ENCODE measurements at regions not wholly inside any gene's neighbourhood (a gene's known extent, or its start where the extent isn't known, plus 50 kb on each side); places are given as distances from the start of the nearest gene placed in this dataset.

DNA sequence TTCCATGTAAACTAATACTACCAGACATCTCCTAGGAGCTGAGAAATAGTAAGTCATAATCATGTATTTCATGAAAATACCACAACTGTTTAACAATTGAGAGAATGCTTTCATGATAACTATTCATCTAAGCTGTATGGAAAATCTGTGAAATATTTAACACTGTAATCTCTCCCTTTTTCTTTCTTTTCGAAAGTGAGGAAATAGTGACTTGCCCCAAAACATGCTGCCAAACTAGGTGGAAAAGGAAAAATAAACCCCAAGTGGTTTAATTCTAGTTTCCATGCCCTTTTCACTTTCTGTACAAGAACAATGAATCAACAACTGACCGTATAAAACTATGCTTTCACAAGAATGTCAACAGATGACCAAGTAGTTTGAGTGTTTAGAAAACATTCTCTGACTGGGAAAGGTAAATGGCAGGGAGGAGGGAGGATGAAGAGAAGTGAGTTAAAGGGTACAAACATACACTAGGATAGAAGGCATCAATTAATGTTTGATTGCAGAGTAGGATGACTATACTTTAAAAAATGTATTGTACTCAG lies 147.5 kb upstream of the AVPR1A start:
- ChIA-PET CTCF (ENCODE audit: partially characterized antibody) (no interaction called here), POLR2A (ENCODE audit: partially characterized antibody) (no interaction called here)
- no peak overlapping the region for H3K4me3 Mint-ChIP-seq
- Histone ChIP-seq H3K4me1 (ENCODE audit: insufficient read depth, low read length) (no peaks in the 10 kb centered on the region), H3K36me3 (ENCODE audit: insufficient read depth, low read length) (no peaks in the 10 kb centered on the region), H3K4me3 (ENCODE audit: low read length in 2 of 2) (no peak overlapping the region), H3K27me3 (ENCODE audit: insufficient read depth, low read length) (no peaks in the 10 kb centered on the region), H3K27ac (ENCODE audit: low read depth, low read length) (no peak overlapping the region), H3K9me3 (ENCODE audit: control insufficient read depth in 1 of 2, low read length in 2 of 2) (no peaks in the 10 kb centered on the region)
- no peaks in the 10 kb centered on the region for H3K36me3 Mint-ChIP-seq
- peaks cover 0 to 3% (median 0%) of the 10 kb centered on the region in 8 donors for H3K9me3 Mint-ChIP-seq
- intact Hi-C loops (cut with micrococcal nuclease) = no loop called here
- H3K4me1 Mint-ChIP-seq = no peaks in the 10 kb centered on the region
- H3K27me3 Mint-ChIP-seq = peaks cover 0 to 3% of the 10 kb centered on the region in 2 donors
- DNase-seq = no peak
- H3K27ac Mint-ChIP-seq = no peak overlapping the region

- Mint-ChIP-seq H3K36me3 (no peaks in the 10 kb centered on the region), H3K9me3 (peaks cover 0 to 6% (median 0%) of the 10 kb centered on the region in 8 donors), H3K27me3 (no peaks in the 10 kb centered on the region), H3K27ac (no peak overlapping the region), H3K4me3 (no peak overlapping the region), H3K4me1 (no peaks in the 10 kb centered on the region)
- no peak for DNase-seq
- Histone ChIP-seq H3K27me3 (ENCODE audit: insufficient read depth, low read length) (no peaks in the 10 kb centered on the region), H3K4me3 (ENCODE audit: low read length in 2 of 2) (no peak overlapping the region), H3K36me3 (ENCODE audit: insufficient read depth, low read length) (no peaks in the 10 kb centered on the region), H3K9me3 (ENCODE audit: control insufficient read depth in 1 of 2, low read length in 2 of 2) (no peaks in the 10 kb centered on the region), H3K27ac (ENCODE audit: low read depth, low read length) (no peak overlapping the region), H3K4me1 (ENCODE audit: insufficient read depth, low read length) (no peaks in the 10 kb centered on the region)
- intact Hi-C loops (cut with micrococcal nuclease) = no loop called here
- CTCF ChIA-PET (ENCODE audit: partially characterized antibody) = no interaction called here
- POLR2A ChIA-PET (ENCODE audit: partially characterized antibody) = no interaction called here
Measured at GRCh38 chr12:63294327-63294632, 143.3 kb upstream of the AVPR1A start.

- H3K9me3 Mint-ChIP-seq = peaks cover 0 to 4% (median 0%) of the 10 kb centered on the region in 8 donors
- no peaks in the 10 kb centered on the region for H3K4me1 Mint-ChIP-seq
- DNase-seq = no peak
- H3K27ac Mint-ChIP-seq = no peak overlapping the region
- H3K4me3 ChIP-seq (ENCODE audit: low read length in 2 of 2) = no peak overlapping the region
- H3K27me3 ChIP-seq (ENCODE audit: insufficient read depth, low read length) = no peaks in the 10 kb centered on the region
- no peaks in the 10 kb centered on the region for H3K27me3 Mint-ChIP-seq
- intact Hi-C loops (cut with micrococcal nuclease) = no loop called here
- H3K27ac ChIP-seq (ENCODE audit: low read depth, low read length) = no peak overlapping the region
- ChIA-PET POLR2A (ENCODE audit: partially characterized antibody) (no interaction called here), CTCF (ENCODE audit: partially characterized antibody) (no interaction called here)
- no peaks in the 10 kb centered on the region for H3K4me1 ChIP-seq (ENCODE audit: insufficient read depth, low read length)
- H3K36me3 ChIP-seq (ENCODE audit: insufficient read depth, low read length) = no peaks in the 10 kb centered on the region
- H3K4me3 Mint-ChIP-seq = no peak overlapping the region
- H3K36me3 Mint-ChIP-seq = no peaks in the 10 kb centered on the region
- H3K9me3 ChIP-seq (ENCODE audit: control insufficient read depth in 1 of 2, low read length in 2 of 2) = no peaks in the 10 kb centered on the region
Measured at GRCh38 chr12:63292471-63293221, 141.6 kb upstream of the AVPR1A start.

GRCh38 chr12:63276537-63277365 lies 125.8 kb upstream of the AVPR1A start:
- Histone ChIP-seq H3K36me3 (ENCODE audit: insufficient read depth, low read length) (no peaks in the 10 kb centered on the region), H3K4me3 (ENCODE audit: low read length in 2 of 2) (no peak overlapping the region), H3K27me3 (ENCODE audit: insufficient read depth, low read length) (no peaks in the 10 kb centered on the region), H3K4me1 (ENCODE audit: insufficient read depth, low read length) (no peaks in the 10 kb centered on the region), H3K27ac (ENCODE audit: low read depth, low read length) (no peak overlapping the region), H3K9me3 (ENCODE audit: control insufficient read depth in 1 of 2, low read length in 2 of 2) (no peaks in the 10 kb centered on the region)
- no peak overlapping the region for H3K4me3 Mint-ChIP-seq
- ChIA-PET CTCF (ENCODE audit: partially characterized antibody) (no interaction called here), POLR2A (ENCODE audit: partially characterized antibody) (no interaction called here)
- no peaks in the 10 kb centered on the region for H3K4me1 Mint-ChIP-seq
- DNase-seq = no peak
- intact Hi-C loops (cut with micrococcal nuclease) = no loop called here
- peaks cover 0 to 5% (median under 1%) of the 10 kb centered on the region in 8 donors for H3K9me3 Mint-ChIP-seq
- no peak overlapping the region for H3K27ac Mint-ChIP-seq
- H3K36me3 Mint-ChIP-seq = no peaks in the 10 kb centered on the region
- H3K27me3 Mint-ChIP-seq = no peaks in the 10 kb centered on the region

DNA sequence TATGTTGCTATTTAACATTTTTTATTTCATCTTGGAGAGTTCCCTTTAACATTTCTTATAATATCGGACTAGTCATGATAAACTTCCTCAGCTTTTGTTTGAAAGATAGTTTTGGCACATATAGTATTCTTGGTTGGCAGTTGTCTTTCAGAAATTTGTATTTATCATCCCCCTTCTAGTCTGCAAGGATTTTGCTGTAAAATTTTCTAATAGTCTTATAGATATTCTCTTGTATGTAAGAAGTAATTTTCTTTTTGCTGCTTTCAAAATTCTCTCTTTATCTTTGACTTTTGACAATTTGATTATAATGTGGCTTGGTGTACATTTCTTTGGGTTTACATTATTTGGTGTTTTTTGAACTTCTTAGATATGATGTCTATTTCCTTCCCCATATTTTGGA lies 116.0 kb upstream of the AVPR1A start:
- Mint-ChIP-seq H3K4me1 (no peaks in the 10 kb centered on the region), H3K36me3 (no peaks in the 10 kb centered on the region), H3K4me3 (no peak overlapping the region), H3K9me3 (peaks cover 0 to 32% (median 18%) of the 10 kb centered on the region in 8 donors), H3K27me3 (no peaks in the 10 kb centered on the region), H3K27ac (no peak overlapping the region)
- intact Hi-C loops (cut with micrococcal nuclease) = no loop called here
- Histone ChIP-seq H3K9me3 (ENCODE audit: control insufficient read depth in 1 of 2, low read length in 2 of 2) (peaks cover 0 to 3% of the 10 kb centered on the region in 2 donors), H3K4me1 (ENCODE audit: insufficient read depth, low read length) (no peaks in the 10 kb centered on the region), H3K4me3 (ENCODE audit: low read length in 2 of 2) (no peak overlapping the region), H3K36me3 (ENCODE audit: insufficient read depth, low read length) (no peaks in the 10 kb centered on the region), H3K27ac (ENCODE audit: low read depth, low read length) (no peak overlapping the region), H3K27me3 (ENCODE audit: insufficient read depth, low read length) (no peaks in the 10 kb centered on the region)
- ChIA-PET POLR2A (ENCODE audit: partially characterized antibody) (no interaction called here), CTCF (ENCODE audit: partially characterized antibody) (no interaction called here)
- no peak for DNase-seq

- H3K27me3 ChIP-seq (ENCODE audit: insufficient read depth, low read length) = no peaks in the 10 kb centered on the region
- H3K4me1 Mint-ChIP-seq = no peaks in the 10 kb centered on the region
- H3K9me3 Mint-ChIP-seq = peaks cover 0 to 30% (median 18%) of the 10 kb centered on the region in 8 donors
- no peak overlapping the region for H3K4me3 ChIP-seq (ENCODE audit: low read length in 2 of 2)
- H3K27ac ChIP-seq (ENCODE audit: low read depth, low read length) = no peak overlapping the region
- no peaks in the 10 kb centered on the region for H3K36me3 Mint-ChIP-seq
- intact Hi-C loops (cut with micrococcal nuclease) = no loop called here
- no peaks in the 10 kb centered on the region for H3K36me3 ChIP-seq (ENCODE audit: insufficient read depth, low read length)
- H3K27me3 Mint-ChIP-seq = no peaks in the 10 kb centered on the region
- ChIA-PET POLR2A (ENCODE audit: partially characterized antibody) (no interaction called here), CTCF (ENCODE audit: partially characterized antibody) (no interaction called here)
- no peak overlapping the region for H3K27ac Mint-ChIP-seq
- no peak for DNase-seq
- no peaks in the 10 kb centered on the region for H3K4me1 ChIP-seq (ENCODE audit: insufficient read depth, low read length)
- H3K4me3 Mint-ChIP-seq = no peak overlapping the region
- H3K9me3 ChIP-seq (ENCODE audit: control insufficient read depth in 1 of 2, low read length in 2 of 2) = peaks cover 0 to 3% of the 10 kb centered on the region in 2 donors
Measured at GRCh38 chr12:63264629-63265028, 113.6 kb upstream of the AVPR1A start.

DNA sequence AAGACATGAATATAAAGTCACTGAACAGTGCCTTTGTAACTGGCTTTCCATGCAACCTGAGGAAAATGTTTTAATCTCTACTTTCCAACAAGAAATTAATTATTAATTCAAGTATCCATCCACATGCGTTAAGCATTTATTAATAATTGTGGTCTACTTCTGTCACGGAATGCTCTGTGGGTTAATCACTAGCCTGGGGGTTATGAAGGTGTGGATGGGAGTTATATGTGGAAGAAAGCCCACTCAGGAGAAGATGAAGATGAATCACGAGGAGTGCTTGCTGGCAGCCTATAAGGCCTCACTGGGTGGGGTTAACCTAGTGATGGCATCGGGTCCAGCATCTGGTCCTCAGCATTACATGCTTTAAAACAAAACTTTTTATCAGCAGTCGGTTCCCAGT lies 99.5 kb upstream of the AVPR1A start:
- Histone ChIP-seq H3K36me3 (ENCODE audit: insufficient read depth, low read length) (no peaks in the 10 kb centered on the region), H3K4me3 (ENCODE audit: low read length in 2 of 2) (no peak overlapping the region), H3K27ac (ENCODE audit: low read depth, low read length) (no peak overlapping the region), H3K27me3 (ENCODE audit: insufficient read depth, low read length) (no peaks in the 10 kb centered on the region), H3K9me3 (ENCODE audit: control insufficient read depth in 1 of 2, low read length in 2 of 2) (no peaks in the 10 kb centered on the region), H3K4me1 (ENCODE audit: insufficient read depth, low read length) (no peaks in the 10 kb centered on the region)
- intact Hi-C loops (cut with micrococcal nuclease) = no loop called here
- Mint-ChIP-seq H3K36me3 (no peaks in the 10 kb centered on the region), H3K27ac (no peak overlapping the region), H3K4me3 (no peak overlapping the region), H3K27me3 (no peaks in the 10 kb centered on the region), H3K9me3 (peaks cover 0 to 10% (median 4%) of the 10 kb centered on the region in 8 donors), H3K4me1 (no peaks in the 10 kb centered on the region)
- CTCF ChIA-PET (ENCODE audit: partially characterized antibody) = no interaction called here
- no peak for DNase-seq
- POLR2A ChIA-PET (ENCODE audit: partially characterized antibody) = no interaction called here

Data from CD4-positive, alpha-beta memory T cell (primary cell).